ENCODE measurements at regions not wholly inside any gene's neighbourhood (a gene's known extent, or its start where the extent isn't known, plus 50 kb on each side); places are given as distances from the start of the nearest gene placed in this dataset.

- Histone ChIP-seq H3K4me1 (ENCODE audit: insufficient read depth) (no peaks in the 10 kb centered on the region), H3K36me3 (ENCODE audit: insufficient read depth) (no peaks in the 10 kb centered on the region), H3K4me3 (ENCODE audit: low read depth, low read length) (no peak overlapping the region), H3K27ac (ENCODE audit: low read depth) (no peak overlapping the region)
- 6% methylated on average over 3 of the region's 3 CpGs for WGBS
- DNase-seq (ENCODE audit: extremely low spot score) = no peak
These were observed 67.0 kb downstream of the CHRNA1 start for GRCh38 chr2:174697255-174697654.

- Histone ChIP-seq H3K4me3 (ENCODE audit: low read depth, low read length) (no peak overlapping the region), H3K27ac (ENCODE audit: low read depth) (no peak overlapping the region), H3K36me3 (ENCODE audit: insufficient read depth) (no peaks in the 10 kb centered on the region), H3K4me1 (ENCODE audit: insufficient read depth) (no peaks in the 10 kb centered on the region)
- WGBS = 62% methylated on average over 2 of the region's 2 CpGs
- no peak for DNase-seq (ENCODE audit: extremely low spot score)
These were observed 69.4 kb downstream of the CHRNA1 start for GRCh38 chr2:174694920-174695319.

GRCh38 chr2:174694196-174694878 lies 69.9 kb downstream of the CHRNA1 start:
- no peaks in the 10 kb centered on the region for H3K36me3 ChIP-seq (ENCODE audit: insufficient read depth)
- WGBS = 89% methylated on average over 5 of the region's 5 CpGs
- no peak for DNase-seq (ENCODE audit: extremely low spot score)

GRCh38 chr2:174693344-174693743 lies 70.9 kb downstream of the CHRNA1 start:
- H3K27ac ChIP-seq (ENCODE audit: low read depth) = no peak overlapping the region
- no peak for DNase-seq (ENCODE audit: extremely low spot score)
- H3K4me3 ChIP-seq (ENCODE audit: low read depth, low read length) = no peak overlapping the region
- H3K4me1 ChIP-seq (ENCODE audit: insufficient read depth) = no peaks in the 10 kb centered on the region
- H3K36me3 ChIP-seq (ENCODE audit: insufficient read depth) = no peaks in the 10 kb centered on the region
- WGBS = 91% methylated on average over 5 of the region's 5 CpGs

More at GRCh38 chr2:174694196-174694878, 69.9 kb downstream of the CHRNA1 start:
- Histone ChIP-seq H3K4me3 (ENCODE audit: low read depth, low read length) (no peak overlapping the region), H3K4me1 (ENCODE audit: insufficient read depth) (no peaks in the 10 kb centered on the region), H3K27ac (ENCODE audit: low read depth) (no peak overlapping the region)

GRCh38 chr2:174692256-174692919 lies 71.9 kb downstream of the CHRNA1 start:
- WGBS = 73% methylated on average over 5 of the region's 5 CpGs
- Histone ChIP-seq H3K4me3 (ENCODE audit: low read depth, low read length) (no peak overlapping the region), H3K36me3 (ENCODE audit: insufficient read depth) (no peaks in the 10 kb centered on the region), H3K4me1 (ENCODE audit: insufficient read depth) (no peaks in the 10 kb centered on the region), H3K27ac (ENCODE audit: low read depth) (no peak overlapping the region)
- DNase-seq (ENCODE audit: extremely low spot score) = no peak

GRCh38 chr2:174691201-174691779 lies 73.0 kb downstream of the CHRNA1 start:
- Histone ChIP-seq H3K36me3 (ENCODE audit: insufficient read depth) (no peaks in the 10 kb centered on the region), H3K4me3 (ENCODE audit: low read depth, low read length) (no peak overlapping the region), H3K27ac (ENCODE audit: low read depth) (no peak overlapping the region), H3K4me1 (ENCODE audit: insufficient read depth) (no peaks in the 10 kb centered on the region)
- 77% methylated on average over 4 of the region's 4 CpGs for whole genome bisulfite sequencing
- no peak for DNase-seq (ENCODE audit: extremely low spot score)

- H3K27ac ChIP-seq (ENCODE audit: low read depth) = no peak overlapping the region
- H3K36me3 ChIP-seq (ENCODE audit: insufficient read depth) = no peaks in the 10 kb centered on the region
- 92% methylated on average over 3 of the region's 3 CpGs for WGBS
- H3K4me1 ChIP-seq (ENCODE audit: insufficient read depth) = no peaks in the 10 kb centered on the region
- H3K4me3 ChIP-seq (ENCODE audit: low read depth, low read length) = no peak overlapping the region
- no peak for DNase-seq (ENCODE audit: extremely low spot score)
These were observed 74.2 kb downstream of the CHRNA1 start for GRCh38 chr2:174690026-174690425.

- WGBS = 38% methylated on average over 2 of the region's 2 CpGs
- Histone ChIP-seq H3K27ac (ENCODE audit: low read depth) (no peak overlapping the region), H3K36me3 (ENCODE audit: insufficient read depth) (no peaks in the 10 kb centered on the region), H3K4me3 (ENCODE audit: low read depth, low read length) (no peak overlapping the region), H3K4me1 (ENCODE audit: insufficient read depth) (no peaks in the 10 kb centered on the region)
- no peak for DNase-seq (ENCODE audit: extremely low spot score)
These were observed 76.2 kb downstream of the CHRNA1 start for GRCh38 chr2:174688079-174688478.

GRCh38 chr2:174686430-174686829 lies 77.8 kb downstream of the CHRNA1 start:
- Histone ChIP-seq H3K27ac (ENCODE audit: low read depth) (no peak overlapping the region), H3K36me3 (ENCODE audit: insufficient read depth) (no peaks in the 10 kb centered on the region), H3K4me3 (ENCODE audit: low read depth, low read length) (no peak overlapping the region), H3K4me1 (ENCODE audit: insufficient read depth) (no peaks in the 10 kb centered on the region)
- WGBS = 96% methylated on average over 1 of the region's 1 CpG
- no peak for DNase-seq (ENCODE audit: extremely low spot score)

- no peak for DNase-seq (ENCODE audit: extremely low spot score)
- peak overlapping the region; percentile 94 for H3K4me3 ChIP-seq (ENCODE audit: low read depth, low read length)
- H3K27ac ChIP-seq (ENCODE audit: low read depth) = no peak overlapping the region
- no peaks in the 10 kb centered on the region for H3K4me1 ChIP-seq (ENCODE audit: insufficient read depth)
- WGBS = 2% methylated on average over 10 of the region's 10 CpGs
- no peaks in the 10 kb centered on the region for H3K36me3 ChIP-seq (ENCODE audit: insufficient read depth)
These were observed 80.9 kb downstream of the CHRNA1 start for GRCh38 chr2:174683392-174683759.

- Histone ChIP-seq H3K27ac (ENCODE audit: low read depth) (peak overlapping the region; percentile 66), H3K36me3 (ENCODE audit: insufficient read depth) (no peaks in the 10 kb centered on the region), H3K4me1 (ENCODE audit: insufficient read depth) (no peaks in the 10 kb centered on the region), H3K4me3 (ENCODE audit: low read depth, low read length) (peak overlapping the region; percentile 94)
- under 1% methylated on average over 97 of the region's 97 CpGs for WGBS
- no peak for DNase-seq (ENCODE audit: extremely low spot score)
These were observed 81.5 kb downstream of the CHRNA1 start for GRCh38 chr2:174682578-174683391.

- under 1% methylated on average over 52 of the region's 52 CpGs for WGBS
- DNase-seq (ENCODE audit: extremely low spot score) = no peak
- Histone ChIP-seq H3K4me1 (ENCODE audit: insufficient read depth) (no peaks in the 10 kb centered on the region), H3K36me3 (ENCODE audit: insufficient read depth) (no peaks in the 10 kb centered on the region), H3K4me3 (ENCODE audit: low read depth, low read length) (peak overlapping the region; percentile 94), H3K27ac (ENCODE audit: low read depth) (peak overlapping the region; percentile 66)
These were observed 82.2 kb downstream of the CHRNA1 start for GRCh38 chr2:174682007-174682577.
